HUES64 (cell line): ENCODE measurements at regions not wholly inside any gene's neighbourhood (a gene's known extent, or its start where the extent isn't known, plus 50 kb on each side); places are given as distances from the start of the nearest gene placed in this dataset.

Experiments used
- H3K27ac ChIP-seq: 2 replicates; pipeline ENCODE4 v1.7.0; 2013; ENCODE audit warnings: low read depth, low read length, inconsistent platforms
- H3K27me3 ChIP-seq: 2 replicates; pipeline ENCODE4 v1.6.1; 2013; ENCODE audit warnings: mild to moderate bottlenecking, low read length; ENCODE audit not compliant: insufficient read depth
- H3K36me3 ChIP-seq: 2 replicates; pipeline ENCODE4 v1.6.1; 2013; ENCODE audit warnings: mild to moderate bottlenecking, low read length; ENCODE audit not compliant: insufficient read depth
- H3K4me1 ChIP-seq: 2 replicates; pipeline ENCODE4 v1.6.1; 2013; ENCODE audit warnings: mild to moderate bottlenecking, low read length, moderate library complexity; ENCODE audit not compliant: insufficient read depth
- H3K4me3 ChIP-seq: 2 replicates; pipeline ENCODE4 v1.5.1; 2013; ENCODE audit warnings: mild to moderate bottlenecking, low read length, moderate library complexity
- H3K9ac ChIP-seq: 2 replicates; pipeline ENCODE4 v1.6.1; 2013; ENCODE audit warnings: mild to moderate bottlenecking, low read depth, low read length
- H3K9me3 ChIP-seq: 2 replicates; pipeline ENCODE4 v1.6.1; 2013; ENCODE audit warnings: low read depth, low read length; ENCODE audit not compliant: insufficient read depth
- WGBS: fragments of 150-250, 120-280 bp; methylation state at CpG from one replicate; pipeline ENCODE4 v1.1.7; 2013; ENCODE audit warnings: missing lambda C conversion rate; 5-methylcytosine and 5-hydroxymethylcytosine counted together

GRCh38 chr2:147554521-147555107 is 290.2 kb upstream of the ACVR2A start:
- no peaks in the 10 kb centered on the region for H3K9me3 ChIP-seq
- H3K4me3 ChIP-seq = no peak overlapping the region
- 90% methylated on average over 5 of the region's 5 CpGs for WGBS
- H3K27me3 ChIP-seq = no peaks in the 10 kb centered on the region
- no peak overlapping the region for H3K27ac ChIP-seq
- no peaks in the 10 kb centered on the region for H3K4me1 ChIP-seq
- no peaks in the 10 kb centered on the region for H3K36me3 ChIP-seq
- no peak overlapping the region for H3K9ac ChIP-seq

GRCh38 chr2:147553775-147554271 is 291.0 kb upstream of the ACVR2A start:
- Histone ChIP-seq H3K9ac (no peak overlapping the region), H3K4me1 (no peaks in the 10 kb centered on the region), H3K27me3 (no peaks in the 10 kb centered on the region), H3K9me3 (no peaks in the 10 kb centered on the region), H3K4me3 (no peak overlapping the region), H3K36me3 (no peaks in the 10 kb centered on the region), H3K27ac (no peak overlapping the region)
- 89% methylated on average over 6 of the region's 6 CpGs for WGBS

GRCh38 chr2:147550995-147551731 is 293.7 kb upstream of the ACVR2A start:
- Histone ChIP-seq H3K4me1 (no peaks in the 10 kb centered on the region), H3K4me3 (no peak overlapping the region), H3K9me3 (no peaks in the 10 kb centered on the region), H3K27ac (no peak overlapping the region), H3K27me3 (no peaks in the 10 kb centered on the region), H3K9ac (no peak overlapping the region), H3K36me3 (no peaks in the 10 kb centered on the region)
- WGBS = 94% methylated on average over 3 of the region's 5 CpGs

- H3K9me3 ChIP-seq = no peaks in the 10 kb centered on the region
- H3K27me3 ChIP-seq = no peaks in the 10 kb centered on the region
- H3K9ac ChIP-seq = no peak overlapping the region
- H3K4me1 ChIP-seq = no peaks in the 10 kb centered on the region
- no peak overlapping the region for H3K27ac ChIP-seq
- no peak overlapping the region for H3K4me3 ChIP-seq
- H3K36me3 ChIP-seq = no peaks in the 10 kb centered on the region
Observed at GRCh38 chr2:147549054-147549453, 295.8 kb upstream of the ACVR2A start.

GRCh38 chr2:147548451-147548850 is 296.4 kb upstream of the ACVR2A start:
- Histone ChIP-seq H3K4me1 (no peaks in the 10 kb centered on the region), H3K27ac (no peak overlapping the region), H3K36me3 (no peaks in the 10 kb centered on the region), H3K4me3 (no peak overlapping the region), H3K27me3 (no peaks in the 10 kb centered on the region), H3K9me3 (no peaks in the 10 kb centered on the region), H3K9ac (no peak overlapping the region)
- 92% methylated on average over 1 of the region's 1 CpG for WGBS

- H3K27ac ChIP-seq = no peak overlapping the region
- no peaks in the 10 kb centered on the region for H3K36me3 ChIP-seq
- no peak overlapping the region for H3K9ac ChIP-seq
- no peaks in the 10 kb centered on the region for H3K9me3 ChIP-seq
- H3K27me3 ChIP-seq = no peaks in the 10 kb centered on the region
- no peak overlapping the region for H3K4me3 ChIP-seq
- no peaks in the 10 kb centered on the region for H3K4me1 ChIP-seq
- WGBS = 97% methylated on average over 1 of the region's 1 CpG
Observed at GRCh38 chr2:147547440-147547839, 297.4 kb upstream of the ACVR2A start.

GRCh38 chr2:147546109-147546508 is 298.7 kb upstream of the ACVR2A start:
- Histone ChIP-seq H3K4me1 (no peaks in the 10 kb centered on the region), H3K9ac (no peak overlapping the region), H3K4me3 (no peak overlapping the region), H3K27me3 (no peaks in the 10 kb centered on the region), H3K9me3 (no peaks in the 10 kb centered on the region), H3K27ac (no peak overlapping the region), H3K36me3 (no peaks in the 10 kb centered on the region)
- WGBS = 94% methylated on average over 1 of the region's 1 CpG

GRCh38 chr2:147543056-147543455 is 301.8 kb upstream of the ACVR2A start:
- Histone ChIP-seq H3K9me3 (no peaks in the 10 kb centered on the region), H3K4me3 (no peak overlapping the region), H3K4me1 (no peaks in the 10 kb centered on the region), H3K27me3 (no peaks in the 10 kb centered on the region), H3K27ac (no peak overlapping the region), H3K9ac (no peak overlapping the region), H3K36me3 (no peaks in the 10 kb centered on the region)

- Histone ChIP-seq H3K9me3 (no peaks in the 10 kb centered on the region), H3K4me3 (no peak overlapping the region), H3K4me1 (no peaks in the 10 kb centered on the region), H3K27me3 (no peaks in the 10 kb centered on the region), H3K27ac (no peak overlapping the region), H3K9ac (no peak overlapping the region), H3K36me3 (no peaks in the 10 kb centered on the region)
- WGBS = 89% methylated on average over 3 of the region's 3 CpGs
Observed at GRCh38 chr2:147542351-147542750, 302.5 kb upstream of the ACVR2A start.

GRCh38 chr2:147541314-147541713 is 303.5 kb upstream of the ACVR2A start:
- no peaks in the 10 kb centered on the region for H3K9me3 ChIP-seq
- H3K9ac ChIP-seq = no peak overlapping the region
- no peak overlapping the region for H3K4me3 ChIP-seq
- no peaks in the 10 kb centered on the region for H3K36me3 ChIP-seq
- H3K27ac ChIP-seq = no peak overlapping the region
- no peaks in the 10 kb centered on the region for H3K4me1 ChIP-seq
- 97% methylated on average over 1 of the region's 1 CpG for WGBS
- no peaks in the 10 kb centered on the region for H3K27me3 ChIP-seq

GRCh38 chr2:147538821-147539220 is 306.0 kb upstream of the ACVR2A start:
- no peaks in the 10 kb centered on the region for H3K9me3 ChIP-seq
- H3K36me3 ChIP-seq = no peaks in the 10 kb centered on the region
- H3K4me1 ChIP-seq = no peaks in the 10 kb centered on the region
- WGBS = 92% methylated on average over 3 of the region's 3 CpGs
- no peak overlapping the region for H3K27ac ChIP-seq
- no peak overlapping the region for H3K4me3 ChIP-seq
- H3K27me3 ChIP-seq = no peaks in the 10 kb centered on the region
- H3K9ac ChIP-seq = no peak overlapping the region
